ENCODE measurements at regions not wholly inside any gene's neighbourhood (a gene's known extent, or its start where the extent isn't known, plus 50 kb on each side); places are given as distances from the start of the nearest gene placed in this dataset.
"Not testable (repeated sequence)": the region's sequence is repeated elsewhere in the genome, so short reads cannot be mapped to it uniquely, and the experiment has no call there.

DNA sequence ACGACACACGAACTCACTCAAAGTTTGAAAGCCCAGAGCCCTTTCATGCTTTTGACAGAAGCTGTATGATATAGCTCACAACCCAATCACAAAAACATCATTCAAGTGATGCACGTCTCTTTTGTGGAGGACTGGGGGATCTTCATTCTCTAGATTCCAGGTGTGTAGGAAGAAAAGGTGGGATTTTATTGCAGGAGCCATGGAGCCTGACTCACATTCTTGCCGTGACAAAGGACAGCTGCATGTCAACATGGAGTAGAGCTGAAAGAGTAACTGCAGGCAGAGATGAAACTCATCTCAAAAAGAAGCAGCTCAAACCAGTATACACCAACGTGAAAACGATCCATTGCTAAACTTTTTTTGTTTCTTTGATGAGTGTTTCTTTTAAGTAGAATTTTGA lies 50.9 kb upstream of the PDE1A start:
- ChIA-PET POLR2A (no interaction called here), CTCF (no interaction called here)
- Mint-ChIP-seq H3K27me3 (no peaks in the 10 kb centered on the region), H3K36me3 (ENCODE audit: low read depth) (no peaks in the 10 kb centered on the region), H3K4me3 (no peak overlapping the region), H3K4me1 (no peaks in the 10 kb centered on the region), H3K9me3 (no peaks in the 10 kb centered on the region), H3K27ac (no peak overlapping the region)
- no peak for DNase-seq

DNA sequence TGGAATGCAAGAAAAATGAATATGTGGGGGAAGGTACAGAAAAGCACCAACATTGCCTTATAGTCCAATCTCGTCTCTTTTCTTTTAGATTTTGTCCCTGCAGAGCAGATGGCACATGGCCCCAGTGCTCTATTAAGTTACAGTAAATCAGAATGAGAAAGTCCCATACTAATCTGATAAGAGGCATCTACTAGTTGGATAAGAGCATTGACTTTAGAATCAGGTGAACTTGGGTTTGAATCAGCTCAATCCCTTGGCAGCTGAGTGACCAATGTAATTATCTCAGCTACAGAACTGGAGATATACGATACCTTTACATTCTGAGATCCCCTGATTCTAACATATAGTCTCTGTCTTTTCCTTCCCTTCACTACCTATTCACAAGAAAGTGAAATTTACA lies 54.8 kb upstream of the PDE1A start:
- H3K36me3 Mint-ChIP-seq (ENCODE audit: low read depth), result no peaks in the 10 kb centered on the region
- H3K27me3 Mint-ChIP-seq, result no peaks in the 10 kb centered on the region
- H3K9me3 Mint-ChIP-seq, result no peaks in the 10 kb centered on the region
- no peaks in the 10 kb centered on the region for H3K4me1 Mint-ChIP-seq
- no peak overlapping the region for H3K27ac Mint-ChIP-seq
- no peak for DNase-seq
- CTCF ChIA-PET, result no interaction called here
- POLR2A ChIA-PET, result no interaction called here
- no peak overlapping the region for H3K4me3 Mint-ChIP-seq

DNA sequence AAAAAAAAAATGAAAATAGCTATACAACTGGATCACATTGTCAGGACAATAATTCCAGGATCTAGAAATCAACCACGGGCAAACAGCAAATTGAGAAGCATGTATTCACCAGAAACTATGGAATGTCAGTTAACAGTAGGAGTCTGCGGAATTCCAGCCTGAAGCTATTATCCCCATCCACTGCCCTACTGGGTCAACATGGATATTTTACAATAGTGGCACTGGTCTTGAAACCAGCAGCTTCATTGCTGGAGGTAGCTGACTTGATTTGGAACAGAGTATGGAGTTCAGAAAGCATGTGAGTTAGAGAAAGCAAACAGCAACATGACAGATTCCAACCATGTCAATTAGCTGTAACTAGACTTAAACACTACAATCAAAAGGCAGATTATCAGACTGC lies 55.7 kb upstream of the PDE1A start:
- H3K4me1 Mint-ChIP-seq, result no peaks in the 10 kb centered on the region
- H3K4me3 Mint-ChIP-seq, result no peak overlapping the region
- no peaks in the 10 kb centered on the region for H3K9me3 Mint-ChIP-seq
- ChIA-PET POLR2A (no interaction called here), CTCF (no interaction called here)
- H3K36me3 Mint-ChIP-seq (ENCODE audit: low read depth), result no peaks in the 10 kb centered on the region
- H3K27me3 Mint-ChIP-seq, result no peaks in the 10 kb centered on the region
- H3K27ac Mint-ChIP-seq, result no peak overlapping the region
- no peak for DNase-seq

DNA sequence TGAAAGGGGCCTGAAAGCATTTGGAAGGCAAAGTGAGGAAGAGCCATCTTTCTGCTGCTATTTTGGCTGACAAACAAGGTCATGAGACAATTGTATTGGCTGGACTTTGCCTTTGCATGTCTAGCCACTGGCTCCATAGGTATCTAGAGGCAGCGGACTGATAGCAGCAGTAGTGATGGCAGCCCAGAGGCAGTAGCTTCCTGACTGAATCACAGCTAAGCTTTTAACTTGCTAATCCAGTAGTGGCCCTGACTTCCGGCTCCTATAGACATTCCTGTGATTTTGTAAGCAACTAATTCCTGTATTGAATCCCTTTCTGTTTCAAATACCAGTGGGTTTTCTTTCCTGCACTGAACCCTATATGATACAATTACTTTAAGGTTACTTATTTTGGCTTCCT lies 69.8 kb upstream of the PDE1A start:
- DNase-seq, result no peak
- POLR2A ChIA-PET, result no interaction called here
- Mint-ChIP-seq H3K36me3 (ENCODE audit: low read depth) (no peaks in the 10 kb centered on the region), H3K9me3 (no peaks in the 10 kb centered on the region), H3K27me3 (no peaks in the 10 kb centered on the region), H3K4me1 (no peaks in the 10 kb centered on the region), H3K4me3 (no peak overlapping the region), H3K27ac (no peak overlapping the region)
- CTCF ChIA-PET, result no interaction called here

DNA sequence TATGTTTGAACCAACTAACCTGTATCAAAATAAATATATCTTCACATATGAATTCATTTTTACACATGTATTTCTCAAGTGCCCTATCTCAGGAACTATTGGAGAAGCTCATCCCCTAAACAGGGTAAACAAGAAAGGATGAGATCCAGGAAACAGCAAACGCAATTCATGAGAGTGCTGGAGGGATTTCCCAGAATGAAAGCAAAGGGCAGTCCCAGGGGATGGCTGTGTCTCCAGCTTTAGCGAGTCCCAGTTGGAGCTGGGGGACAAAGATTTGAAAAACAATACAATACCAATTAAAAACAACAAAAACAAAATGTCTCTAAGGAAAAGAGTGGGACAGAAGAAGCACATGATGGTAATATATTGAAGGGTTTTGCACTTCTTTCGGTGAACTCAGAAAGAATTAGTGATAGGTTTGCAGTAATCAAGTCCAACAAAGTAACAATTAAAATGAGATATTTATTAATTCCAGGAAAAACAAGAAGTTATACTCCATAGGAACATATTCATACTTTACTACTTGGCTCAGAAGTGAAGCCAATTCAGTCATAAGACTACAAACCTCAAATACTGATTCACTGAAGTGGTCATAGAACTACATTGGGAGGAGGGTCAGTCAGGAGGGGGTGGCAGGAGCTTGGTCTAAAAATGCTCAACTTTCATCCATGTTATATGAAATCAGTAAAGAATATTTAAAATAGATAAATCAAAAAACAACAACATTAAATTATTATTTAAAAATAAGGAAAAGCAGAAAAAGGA lies 73.1 kb upstream of the PDE1A start:
- Mint-ChIP-seq H3K36me3 (ENCODE audit: low read depth) (no peaks in the 10 kb centered on the region), H3K27me3 (no peaks in the 10 kb centered on the region), H3K4me3 (no peak overlapping the region), H3K4me1 (no peaks in the 10 kb centered on the region), H3K27ac (no peak overlapping the region), H3K9me3 (no peaks in the 10 kb centered on the region)
- ChIA-PET POLR2A (no interaction called here), CTCF (interaction anchor here (0.8 kb wide), 1 partner anchor 501 kb away, joined by 3 read pairs; no protein-coding TSS in a partner anchor)
- DNase-seq, result no peak

DNA sequence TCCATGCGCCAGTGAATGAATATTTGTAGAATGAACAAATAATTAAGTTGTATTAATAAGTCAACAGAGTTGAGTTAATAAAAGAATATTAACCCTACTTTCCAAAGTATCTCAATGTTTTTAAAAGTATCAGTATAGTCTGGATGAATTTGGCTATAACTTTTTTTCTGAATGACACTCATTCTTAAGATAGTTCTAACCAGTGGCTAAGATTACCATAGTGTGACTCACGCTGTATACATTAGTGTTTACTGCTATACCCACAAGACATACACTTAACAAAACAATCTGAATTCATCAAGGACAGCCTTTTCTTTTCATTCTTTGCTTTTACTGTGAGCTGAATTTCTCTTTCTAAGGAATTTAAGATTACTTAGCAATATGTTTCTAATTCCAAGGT lies 77.0 kb upstream of the PDE1A start:
- Mint-ChIP-seq H3K27me3 (no peaks in the 10 kb centered on the region), H3K9me3 (no peaks in the 10 kb centered on the region)
- CTCF ChIA-PET, result no interaction called here

DNA sequence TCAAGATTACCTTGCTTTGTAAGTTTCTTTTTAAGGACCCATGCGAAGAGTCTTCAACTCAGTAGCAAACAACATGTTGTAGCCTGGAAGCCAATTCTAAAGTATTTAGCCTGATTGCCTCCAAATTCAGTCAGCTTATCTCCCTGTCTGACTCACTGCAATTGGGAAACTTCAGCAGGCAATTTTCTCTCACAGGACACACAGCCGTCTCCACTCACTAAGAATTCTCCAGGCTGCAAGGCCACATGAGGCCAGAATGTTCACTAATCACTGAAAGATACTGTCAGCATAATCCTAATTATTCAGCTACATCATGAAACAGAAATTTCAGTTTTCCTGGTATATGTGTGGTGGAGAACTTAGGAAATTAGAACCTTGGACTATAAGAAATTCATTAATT lies 78.1 kb upstream of the PDE1A start:
- Mint-ChIP-seq H3K27ac (no peak overlapping the region), H3K4me3 (no peak overlapping the region), H3K4me1 (no peaks in the 10 kb centered on the region), H3K27me3 (no peaks in the 10 kb centered on the region), H3K9me3 (no peaks in the 10 kb centered on the region), H3K36me3 (ENCODE audit: low read depth) (no peaks in the 10 kb centered on the region)
- POLR2A ChIA-PET, result no interaction called here
- no peak for DNase-seq
- CTCF ChIA-PET, result no interaction called here

More for the DNA sequence above, 77.0 kb upstream of the PDE1A start:
- no peak overlapping the region for H3K4me3 Mint-ChIP-seq
- no peaks in the 10 kb centered on the region for H3K4me1 Mint-ChIP-seq
- H3K36me3 Mint-ChIP-seq (ENCODE audit: low read depth), result no peaks in the 10 kb centered on the region
- POLR2A ChIA-PET, result no interaction called here
- DNase-seq, result no peak
- no peak overlapping the region for H3K27ac Mint-ChIP-seq

DNA sequence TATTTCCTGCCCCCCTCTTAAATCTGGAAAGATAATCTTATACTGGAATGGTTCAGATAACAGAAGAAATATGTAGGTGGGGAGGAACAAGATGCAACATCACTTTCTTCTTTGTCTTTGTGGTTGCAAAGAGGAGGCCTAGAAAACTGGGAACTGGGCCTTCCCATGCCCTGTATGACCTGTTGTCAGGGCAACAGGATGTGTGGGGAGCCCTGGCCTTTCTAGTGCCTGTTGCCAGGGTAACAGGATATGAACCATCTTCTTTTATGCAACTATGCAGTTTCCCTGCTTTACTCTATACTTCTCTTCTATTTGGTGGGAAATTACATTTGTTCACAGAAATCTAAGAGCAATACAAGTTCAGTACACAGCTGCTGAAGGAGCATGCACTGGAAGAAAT lies 79.8 kb upstream of the PDE1A start:
- ChIA-PET POLR2A (no interaction called here), CTCF (no interaction called here)
- Mint-ChIP-seq H3K36me3 (ENCODE audit: low read depth) (no peaks in the 10 kb centered on the region), H3K4me1 (no peaks in the 10 kb centered on the region), H3K4me3 (no peak overlapping the region), H3K27me3 (no peaks in the 10 kb centered on the region), H3K9me3 (no peaks in the 10 kb centered on the region), H3K27ac (no peak overlapping the region)
- no peak for DNase-seq

DNA sequence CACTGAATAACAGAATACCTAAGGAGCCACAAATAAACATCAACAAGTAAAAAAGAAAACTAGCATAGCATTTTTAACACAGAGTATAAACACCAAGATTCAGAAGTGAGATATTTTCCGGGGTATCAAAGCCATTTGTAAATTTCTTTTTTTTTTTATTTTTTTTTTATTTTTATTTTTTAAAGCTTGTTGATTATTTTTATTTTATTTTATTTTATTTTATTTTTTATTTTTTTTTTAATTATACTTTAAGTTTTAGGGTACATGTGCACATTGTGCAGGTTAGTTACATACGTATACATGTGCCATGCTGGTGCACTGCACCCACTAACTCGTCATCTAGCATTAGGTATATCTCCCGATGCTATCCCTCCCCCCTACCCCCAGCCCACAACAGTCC lies 81.7 kb upstream of the PDE1A start:
- H3K27me3 Mint-ChIP-seq; H3K4me1 Mint-ChIP-seq; H3K27ac Mint-ChIP-seq; H3K9me3 Mint-ChIP-seq; CTCF ChIA-PET; H3K36me3 Mint-ChIP-seq (ENCODE audit: low read depth); DNase-seq; H3K4me3 Mint-ChIP-seq; POLR2A ChIA-PET: not testable (repeated sequence)

DNA sequence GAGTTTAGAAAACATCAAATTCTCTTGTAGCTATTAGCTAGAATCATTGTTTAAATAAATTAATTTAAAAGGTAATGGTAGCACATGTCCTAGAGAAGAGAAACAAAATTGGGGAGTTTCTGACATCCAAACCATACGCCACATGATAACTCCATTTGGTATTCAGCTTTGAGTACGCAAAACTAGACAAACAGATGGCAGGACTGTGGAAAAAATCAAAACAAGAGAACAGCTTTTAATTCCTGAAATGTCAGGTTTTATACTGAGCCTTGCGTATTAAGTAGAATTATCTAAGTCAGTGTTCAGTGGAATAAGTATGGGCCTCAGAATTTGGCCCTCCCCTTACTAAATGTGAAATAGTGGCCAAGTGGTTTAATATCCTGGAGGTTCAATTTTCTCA lies 82.4 kb upstream of the PDE1A start:
- H3K4me3 Mint-ChIP-seq, result no peak overlapping the region
- CTCF ChIA-PET, result interaction anchor here (1.0 kb wide), 1 partner anchor 9 kb away, joined by 3 read pairs; no protein-coding TSS in a partner anchor
- DNase-seq, result no peak
- no peaks in the 10 kb centered on the region for H3K27me3 Mint-ChIP-seq
- POLR2A ChIA-PET, result no interaction called here
- H3K4me1 Mint-ChIP-seq, result no peaks in the 10 kb centered on the region
- no peak overlapping the region for H3K27ac Mint-ChIP-seq
- H3K36me3 Mint-ChIP-seq (ENCODE audit: low read depth), result no peaks in the 10 kb centered on the region
- no peaks in the 10 kb centered on the region for H3K9me3 Mint-ChIP-seq

DNA sequence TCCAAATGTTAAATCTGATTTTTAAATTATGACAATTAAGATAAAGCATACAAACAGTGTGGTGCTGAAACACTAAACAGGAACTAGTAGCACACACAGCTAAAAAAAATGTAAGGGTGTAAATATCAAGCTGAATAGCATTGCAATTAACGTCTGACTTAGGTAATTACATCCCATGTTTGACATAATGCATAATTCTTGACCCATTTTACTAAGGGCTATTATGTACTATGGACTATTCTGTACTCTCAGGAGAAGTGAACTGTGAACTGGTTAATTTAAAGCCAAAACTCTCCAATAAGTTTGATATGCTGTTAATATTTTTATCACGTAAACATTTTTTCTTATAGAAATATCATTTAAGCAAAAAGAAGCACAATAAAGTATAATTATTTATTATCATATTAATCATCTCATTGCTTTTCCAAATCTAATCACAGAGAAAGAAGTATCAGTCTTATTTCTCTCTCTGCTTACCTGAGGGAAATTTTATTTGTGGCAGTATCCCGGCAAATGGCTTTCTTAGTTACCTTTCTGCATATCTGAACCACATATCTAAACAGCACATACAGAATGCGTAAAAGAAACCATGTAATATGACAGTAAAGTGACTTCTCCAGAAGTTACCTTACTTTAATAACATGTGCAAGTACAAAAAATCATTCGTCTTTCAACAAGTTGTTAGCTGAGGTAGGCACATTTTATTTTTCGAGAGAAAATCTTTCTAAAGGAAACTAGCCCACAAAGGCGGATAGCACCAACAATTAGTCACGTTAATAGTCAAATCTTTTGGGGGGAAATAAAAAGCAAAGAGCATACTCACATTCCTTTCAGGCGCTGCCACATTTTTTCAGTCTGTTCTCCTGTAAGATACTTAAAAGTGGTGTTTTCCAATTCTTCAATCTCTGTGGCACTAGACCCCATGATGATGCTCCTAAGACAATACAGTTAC lies 94.9 kb upstream of the PDE1A start:
- H3K27ac Mint-ChIP-seq, result no peak overlapping the region
- H3K9me3 Mint-ChIP-seq, result no peaks in the 10 kb centered on the region
- no peaks in the 10 kb centered on the region for H3K36me3 Mint-ChIP-seq (ENCODE audit: low read depth)
- POLR2A ChIA-PET, result no interaction called here
- H3K27me3 Mint-ChIP-seq, result peaks cover 4% of the 10 kb centered on the region
- DNase-seq, result no peak
- CTCF ChIA-PET, result no interaction called here
- no peaks in the 10 kb centered on the region for H3K4me1 Mint-ChIP-seq
- no peak overlapping the region for H3K4me3 Mint-ChIP-seq

DNA sequence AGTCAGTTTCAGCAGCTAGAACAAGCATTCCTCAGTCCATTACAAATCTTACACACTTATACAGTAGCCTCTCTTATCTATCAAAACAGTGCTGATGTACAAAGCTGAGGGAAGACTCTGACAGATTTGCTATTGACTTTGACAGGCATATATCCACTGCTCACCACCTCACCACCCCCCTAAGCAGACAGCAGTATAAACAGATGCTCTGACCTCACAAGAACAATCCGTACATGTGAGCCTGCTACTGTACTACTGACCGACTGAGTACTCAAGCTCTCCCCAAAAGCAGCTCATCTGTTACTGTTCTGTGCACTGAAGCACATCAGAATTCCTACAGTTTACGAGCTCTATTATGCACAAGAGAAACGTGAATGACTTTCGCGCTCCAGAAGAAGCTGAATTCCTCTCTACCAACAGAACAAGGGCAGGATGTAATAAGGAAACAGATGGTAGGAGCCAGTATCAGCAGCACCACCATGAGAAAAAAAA lies 95.6 kb upstream of the PDE1A start:
- no peak overlapping the region for H3K4me3 Mint-ChIP-seq
- ChIA-PET POLR2A (interaction anchor here (0.6 kb wide), 1 partner anchor 1762 kb away, joined by 3 read pairs; no protein-coding TSS in a partner anchor), CTCF (no interaction called here)
- H3K36me3 Mint-ChIP-seq (ENCODE audit: low read depth), result no peaks in the 10 kb centered on the region
- H3K27me3 Mint-ChIP-seq, result peaks cover 4% of the 10 kb centered on the region
- H3K9me3 Mint-ChIP-seq, result no peaks in the 10 kb centered on the region
- no peaks in the 10 kb centered on the region for H3K4me1 Mint-ChIP-seq
- no peak for DNase-seq
- H3K27ac Mint-ChIP-seq, result no peak overlapping the region

DNA sequence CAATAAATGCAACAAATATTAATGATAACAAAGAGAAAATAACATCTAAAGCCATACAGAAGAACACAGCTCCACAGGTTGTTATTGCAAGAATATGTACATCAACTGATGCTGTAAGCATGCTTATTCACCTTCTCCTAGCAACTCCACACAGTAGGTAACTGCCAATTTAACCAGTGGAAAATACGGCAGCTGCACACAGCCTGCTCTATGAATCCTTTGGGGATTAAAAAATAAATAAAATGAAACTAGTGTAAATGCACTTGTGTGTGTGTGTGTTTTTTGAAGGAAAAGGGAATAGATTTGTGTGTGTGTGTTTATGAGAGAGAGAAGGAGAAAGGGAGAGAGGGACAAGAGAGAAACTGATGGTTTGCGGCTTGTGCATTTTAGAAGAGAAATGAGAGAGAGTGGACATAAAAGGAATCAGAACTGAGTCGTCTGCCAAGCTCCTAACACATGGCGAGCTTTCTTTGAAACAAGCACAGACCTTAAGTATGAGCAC lies 96.2 kb upstream of the PDE1A start:
- POLR2A ChIA-PET, result interaction anchor here (0.6 kb wide), 1 partner anchor 1761 kb away, joined by 3 read pairs; no protein-coding TSS in a partner anchor
- no peak for DNase-seq
- H3K36me3 Mint-ChIP-seq (ENCODE audit: low read depth), result no peaks in the 10 kb centered on the region

More for the DNA sequence above, 96.2 kb upstream of the PDE1A start:
- H3K4me1 Mint-ChIP-seq, result no peaks in the 10 kb centered on the region
- H3K27ac Mint-ChIP-seq, result no peak overlapping the region
- CTCF ChIA-PET, result no interaction called here
- peaks cover 4% of the 10 kb centered on the region for H3K27me3 Mint-ChIP-seq
- no peaks in the 10 kb centered on the region for H3K9me3 Mint-ChIP-seq
- no peak overlapping the region for H3K4me3 Mint-ChIP-seq
